ENCODE measurements at regions not wholly inside any gene's neighbourhood (a gene's known extent, or its start where the extent isn't known, plus 50 kb on each side); places are given as distances from the start of the nearest gene placed in this dataset.

GRCh38 chr13:60973529-60973928, 442.1 kb downstream of the PCDH20 start:
- TF ChIP-seq CTCF (IDR thresholded peaks at IDR 0.05; ENCODE audit: low read depth, low read length, poor library complexity, severe bottlenecking): no peak
- no peak for TF ChIP-seq EZH2phosphoT487 (IDR thresholded peaks at IDR 0.05; ENCODE audit: borderline replicate concordance, low read length)

Measured in DOHH2 (cell line).